BE2C (cell line): ENCODE measurements at regions not wholly inside any gene's neighbourhood (a gene's known extent, or its start where the extent isn't known, plus 50 kb on each side); places are given as distances from the start of the nearest gene placed in this dataset.
"Not testable (repeated sequence)": the region's sequence is repeated elsewhere in the genome, so short reads cannot be mapped to it uniquely, and the experiment has no call there.

Source experiments
- DNase-seq: peaks from one replicate; pipeline ENCODE4 v3.0.0-alpha.2; 2020
- H3K27me3 ChIP-seq: fragments of 250-450 bp; sonication (Bioruptor Pico); 2 replicates; pipeline ENCODE4 v1.5.1; 2020; ENCODE audit warnings: mild to moderate bottlenecking
- H3K36me3 ChIP-seq: fragments of 250-450 bp; sonication (Bioruptor Pico); 2 replicates; pipeline ENCODE4 v1.5.1; 2020; ENCODE audit warnings: mild to moderate bottlenecking
- H3K4me1 ChIP-seq: fragments of 250-450 bp; sonication (Bioruptor Pico); 2 replicates; pipeline ENCODE4 v1.5.1; 2020
- H3K4me3 ChIP-seq: 2 replicates; pipeline ENCODE4 v1.5.1; 2011; ENCODE audit warnings: low read depth, low read length
- H3K9me3 ChIP-seq: fragments of 250-450 bp; sonication (Bioruptor Pico); 2 replicates; pipeline ENCODE4 v1.5.1; 2020
- CTCF ChIP-seq: IDR thresholded peaks from 2 replicates; pipeline ENCODE4 v1.5.1; 2012; ENCODE audit warnings: mild to moderate bottlenecking, low read depth, low read length

- H3K27me3 ChIP-seq, result no peaks in the 10 kb centered on the region
- H3K36me3 ChIP-seq, result no peaks in the 10 kb centered on the region
- H3K4me3 ChIP-seq, result no peak overlapping the region
- TF ChIP-seq CTCF, result no peak
- H3K9me3 ChIP-seq, result no peaks in the 10 kb centered on the region
- no peak for DNase-seq
- no peaks in the 10 kb centered on the region for H3K4me1 ChIP-seq
These were observed 190.8 kb upstream of the NDUFV2 start for GRCh38 chr18:8911408-8912340.

- H3K36me3 ChIP-seq, result no peaks in the 10 kb centered on the region
- TF ChIP-seq CTCF, result no peak
- no peak for DNase-seq
- H3K4me3 ChIP-seq, result no peak overlapping the region
- no peaks in the 10 kb centered on the region for H3K4me1 ChIP-seq
- no peaks in the 10 kb centered on the region for H3K27me3 ChIP-seq
- no peaks in the 10 kb centered on the region for H3K9me3 ChIP-seq
These were observed 189.9 kb upstream of the NDUFV2 start for GRCh38 chr18:8912348-8913326.

- not testable (repeated sequence) for H3K27me3 ChIP-seq, H3K36me3 ChIP-seq, H3K9me3 ChIP-seq, H3K4me3 ChIP-seq, DNase-seq, H3K4me1 ChIP-seq
These were observed 188.7 kb upstream of the NDUFV2 start for GRCh38 chr18:8913606-8914403.

GRCh38 chr18:8914404-8915264 lies 187.9 kb upstream of the NDUFV2 start:
- H3K4me1 ChIP-seq, H3K36me3 ChIP-seq, H3K4me3 ChIP-seq, DNase-seq, H3K9me3 ChIP-seq, H3K27me3 ChIP-seq: not testable (repeated sequence)

- H3K4me3 ChIP-seq, H3K4me1 ChIP-seq, H3K36me3 ChIP-seq, DNase-seq, H3K27me3 ChIP-seq, H3K9me3 ChIP-seq: not testable (repeated sequence)
These were observed 181.4 kb upstream of the NDUFV2 start for GRCh38 chr18:8920856-8921787.

- Histone ChIP-seq H3K36me3 (no peaks in the 10 kb centered on the region), H3K4me1 (no peaks in the 10 kb centered on the region), H3K9me3 (no peaks in the 10 kb centered on the region), H3K4me3 (no peak overlapping the region), H3K27me3 (no peaks in the 10 kb centered on the region)
- no peak for DNase-seq
- TF ChIP-seq CTCF, result no peak
These were observed 176.0 kb upstream of the NDUFV2 start for GRCh38 chr18:8926464-8926863.
